GM12872 (cell line): ENCODE measurements at regions not wholly inside any gene's neighbourhood (a gene's known extent, or its start where the extent isn't known, plus 50 kb on each side); places are given as distances from the start of the nearest gene placed in this dataset.

ENCODE experiments used
- CTCF ChIP-seq: IDR thresholded peaks from 3 replicates; pipeline ENCODE4 v1.5.1; 2011; ENCODE audit warnings: low read depth, mild to moderate bottlenecking, low read length, moderate library complexity; ENCODE audit not compliant: insufficient read depth

GRCh38 chr1:234743791-234744611 is 134.0 kb upstream of the IRF2BP2 start:
- TF ChIP-seq CTCF: no peak

DNA sequence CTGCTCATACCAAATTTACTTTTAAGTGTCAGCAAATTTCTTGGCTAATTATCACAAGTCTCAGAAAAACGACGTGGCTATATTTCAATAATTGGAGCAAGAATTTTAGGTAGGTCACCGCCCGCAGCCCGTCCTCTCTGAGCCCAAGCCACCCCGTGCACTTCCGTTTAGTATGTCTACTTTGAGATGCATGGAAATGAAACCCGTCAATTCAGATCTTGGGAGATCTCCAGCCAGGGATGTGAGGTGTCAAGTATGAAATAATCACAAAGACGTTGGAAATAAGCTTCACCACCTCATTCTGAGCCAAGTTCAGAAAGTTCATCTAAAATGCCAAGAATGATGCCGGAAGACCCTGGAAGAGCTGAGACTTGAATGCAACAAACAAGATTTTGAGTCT is 132.6 kb upstream of the IRF2BP2 start:
- TF ChIP-seq CTCF: no peak

DNA sequence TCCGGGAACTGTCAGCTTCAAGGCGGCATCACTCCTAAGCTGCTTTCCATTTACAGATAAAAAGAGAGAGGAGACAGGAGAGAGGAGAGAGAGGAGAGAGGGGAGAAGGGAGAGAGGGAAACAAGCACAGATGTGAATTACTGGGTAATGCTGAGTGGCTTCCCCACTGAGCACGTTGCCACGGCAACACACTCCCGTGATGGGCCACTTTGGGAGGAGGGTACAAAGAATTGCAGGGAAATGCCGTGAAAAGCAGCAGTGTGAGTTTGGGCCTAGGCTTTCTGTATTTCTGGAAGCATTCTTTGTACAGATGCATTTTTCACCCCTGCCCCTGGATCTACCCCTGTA is 128.0 kb upstream of the IRF2BP2 start:
- no peak for TF ChIP-seq CTCF

DNA sequence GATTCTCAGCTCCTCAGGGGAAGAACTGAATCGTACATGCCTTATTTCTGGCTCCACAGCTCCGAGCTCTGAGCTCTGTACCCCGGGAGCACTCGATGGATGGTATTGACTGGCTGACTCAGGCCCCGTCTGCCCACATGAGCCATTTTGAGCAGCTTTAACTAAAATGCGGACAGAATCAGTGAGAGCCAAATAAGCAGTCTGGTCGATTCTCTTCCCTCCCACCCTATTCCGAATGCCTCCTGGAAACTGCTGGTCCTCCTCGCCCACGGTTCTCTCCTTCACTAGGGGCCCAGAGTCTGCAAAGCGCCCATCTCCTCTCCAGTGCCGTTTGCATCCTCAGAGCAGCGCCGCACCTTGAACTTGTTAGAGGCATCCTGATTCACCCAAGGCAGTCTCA is 125.9 kb upstream of the IRF2BP2 start:
- no peak for TF ChIP-seq CTCF

DNA sequence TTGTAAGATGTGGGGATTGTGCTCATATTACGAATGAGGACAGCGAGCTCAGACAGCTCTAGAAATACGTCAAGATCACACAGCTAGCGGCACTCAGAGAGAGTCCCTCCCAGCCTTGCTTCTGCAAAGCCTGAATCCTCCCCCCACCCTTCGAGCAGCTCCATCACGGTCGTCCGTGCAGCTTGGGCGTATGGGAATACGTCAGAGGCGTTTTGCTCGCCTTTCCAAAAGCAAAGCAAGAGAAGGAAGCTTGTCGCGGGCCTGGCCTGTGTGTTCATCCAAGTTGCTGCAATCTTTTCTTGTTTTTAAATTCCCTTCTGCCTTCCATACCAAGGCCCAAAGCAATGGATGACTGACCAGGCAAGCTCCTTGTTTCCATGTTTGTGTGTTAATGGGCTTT is 125.5 kb upstream of the IRF2BP2 start:
- no peak for TF ChIP-seq CTCF

DNA sequence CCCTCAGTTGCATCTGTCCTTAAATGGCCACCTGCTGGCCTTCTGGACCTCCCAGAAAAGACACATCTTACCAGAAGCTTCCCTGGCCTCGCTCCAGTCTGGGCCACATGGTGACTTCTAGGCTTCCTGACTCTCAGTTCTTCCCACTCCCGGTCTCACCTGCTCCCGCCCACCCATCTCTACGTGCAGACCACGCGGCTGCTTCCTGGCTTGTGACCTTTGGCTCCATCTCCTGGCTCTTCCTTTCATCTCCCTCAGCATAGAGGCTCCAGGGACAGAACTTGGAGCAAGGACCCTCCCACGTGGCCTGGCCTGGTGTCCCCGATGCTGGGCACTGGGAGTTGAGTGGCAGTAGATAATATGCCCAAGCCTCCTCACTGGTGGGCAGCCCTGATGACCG is 124.9 kb upstream of the IRF2BP2 start:
- TF ChIP-seq CTCF: no peak

- no peak for TF ChIP-seq CTCF
Observed at GRCh38 chr1:234734412-234734835, 124.4 kb upstream of the IRF2BP2 start.
